HEK293 (cell line): ENCODE measurements at regions not wholly inside any gene's neighbourhood (a gene's known extent, or its start where the extent isn't known, plus 50 kb on each side); places are given as distances from the start of the nearest gene placed in this dataset.

ENCODE experiments used
- CTCF ChIA-PET: fragments of 350-600 bp; formaldehyde crosslinking; extraction: SDS; loops from one replicate; lab custom pipeline; 2021; ENCODE audit warnings: antibody characterized with exemption; lab: Yijun Ruan, JAX
- POLR2A ChIA-PET: fragments of 300-600 bp; formaldehyde crosslinking; extraction: SDS; loops from one replicate; lab custom pipeline; 2020; ENCODE audit warnings: antibody characterized with exemption, inconsistent platforms; lab: Yijun Ruan, JAX
- H3K27ac ChIP-seq: fragments of 200-500 bp; sonication (Bioruptor generic); 2 replicates; pipeline ENCODE4 v1.5.1; 2014; ENCODE audit warnings: low read depth, low read length, control low read depth, inconsistent platforms; ENCODE audit errors: extremely low read depth
- H3K36me3 ChIP-seq, 2 experiments: fragments of 200-500 bp in 1 of 2; sonication (Bioruptor generic) in 1 of 2; 1 replicate in 1 of 2; 2 replicates in 1 of 2; pipeline ENCODE4 v1.5.1; 2014 to 2017; ENCODE audit warnings: inconsistent platforms in 2 of 2, low read length in 2 of 2; ENCODE audit not compliant: control insufficient read depth in 2 of 2, insufficient read depth in 1 of 2
- H3K4me1 ChIP-seq: fragments of 200-500 bp; sonication (Bioruptor generic); 2 replicates; pipeline ENCODE4 v1.5.1; 2014; ENCODE audit warnings: mild to moderate bottlenecking, low read length, inconsistent platforms; ENCODE audit not compliant: control insufficient read depth, insufficient read depth
- H3K4me3 ChIP-seq: 2 replicates; pipeline ENCODE4 v1.5.1; 2011; ENCODE audit warnings: low read depth, mild to moderate bottlenecking, control low read depth, low read length, moderate library complexity
- H3K9me3 ChIP-seq: fragments of 200-500 bp; sonication (Bioruptor generic); 2 replicates; pipeline ENCODE4 v1.5.1; 2014; ENCODE audit warnings: low read depth, low read length, inconsistent platforms; ENCODE audit not compliant: control insufficient read depth, insufficient read depth
- EGR2 ChIP-seq: fragments of 450-650 bp; formaldehyde crosslinking; IDR thresholded peaks from 2 replicates; pipeline ENCODE4 v1.5.1; 2016; ENCODE audit warnings: low read depth, missing biosample characterization, missing genetic modification characterization
- KLF1 ChIP-seq: fragments of 450-650 bp; formaldehyde crosslinking; IDR thresholded peaks from 2 replicates; pipeline ENCODE4 v1.5.1; 2016; ENCODE audit warnings: missing biosample characterization, missing genetic modification characterization
- KLF9 ChIP-seq: fragments of 450-650 bp; formaldehyde crosslinking; IDR thresholded peaks from 2 replicates; pipeline ENCODE4 v1.5.1; 2016; ENCODE audit warnings: missing biosample characterization, missing genetic modification characterization, low read depth
- SETDB1 ChIP-seq: IDR thresholded peaks from one replicate; pipeline ENCODE4 v1.6.1; 2017; ENCODE audit warnings: mild to moderate bottlenecking, low read length, moderate library complexity, mixed read lengths; ENCODE audit not compliant: insufficient read length
- SP3 ChIP-seq: fragments of 450-650 bp; formaldehyde crosslinking; IDR thresholded peaks from 2 replicates; pipeline ENCODE4 v1.5.1; 2016; ENCODE audit warnings: missing biosample characterization, missing genetic modification characterization
- TRIM28 ChIP-seq: IDR thresholded peaks from 2 replicates; pipeline ENCODE4 v1.6.1; 2011; ENCODE audit warnings: low read length, control low read depth, borderline replicate concordance
- ZBTB1 ChIP-seq: fragments of 450-650 bp; formaldehyde crosslinking; IDR thresholded peaks from 2 replicates; pipeline ENCODE4 v1.5.1; 2016; ENCODE audit warnings: missing biosample characterization, missing genetic modification characterization
- ZFHX2 ChIP-seq: fragments of 450-650 bp; formaldehyde crosslinking; conservative IDR thresholded peaks from 2 replicates; pipeline ENCODE4 v1.5.1; 2016; ENCODE audit warnings: missing biosample characterization, missing genetic modification characterization
- ZIC2 ChIP-seq: fragments of 450-650 bp; formaldehyde crosslinking; IDR thresholded peaks from 2 replicates; pipeline ENCODE4 v1.5.1; 2016; ENCODE audit warnings: missing biosample characterization, missing genetic modification characterization
- ZNF112 ChIP-seq: fragments of 450-650 bp; formaldehyde crosslinking; IDR thresholded peaks from 2 replicates; pipeline ENCODE4 v1.5.0; 2017; ENCODE audit warnings: missing biosample characterization, missing genetic modification characterization
- ZNF121 ChIP-seq: fragments of 450-650 bp; formaldehyde crosslinking; IDR thresholded peaks from 2 replicates; pipeline ENCODE4 v1.5.1; 2016; ENCODE audit warnings: missing biosample characterization, missing genetic modification characterization
- ZNF132 ChIP-seq: fragments of 450-650 bp; formaldehyde crosslinking; IDR thresholded peaks from 2 replicates; pipeline ENCODE4 v1.5.1; 2017; ENCODE audit warnings: missing biosample characterization, missing genetic modification characterization, borderline replicate concordance
- ZNF133 ChIP-seq: fragments of 450-650 bp; formaldehyde crosslinking; IDR thresholded peaks from 2 replicates; pipeline ENCODE4 v1.5.1; 2016; ENCODE audit warnings: missing biosample characterization, missing genetic modification characterization
- ZNF148 ChIP-seq: fragments of 450-650 bp; formaldehyde crosslinking; IDR thresholded peaks from 2 replicates; pipeline ENCODE4 v1.5.0; 2017; ENCODE audit warnings: missing biosample characterization, missing genetic modification characterization, borderline replicate concordance
- ZNF184 ChIP-seq: fragments of 450-650 bp; IDR thresholded peaks from 2 replicates; pipeline ENCODE4 v1.5.1; 2018; ENCODE audit warnings: missing biosample characterization, mild to moderate bottlenecking, missing genetic modification characterization
- ZNF280C ChIP-seq: fragments of 450-650 bp; formaldehyde crosslinking; IDR thresholded peaks from 2 replicates; pipeline ENCODE4 v1.5.1; 2016; ENCODE audit warnings: missing biosample characterization, missing genetic modification characterization
- ZNF341 ChIP-seq: fragments of 450-650 bp; formaldehyde crosslinking; IDR thresholded peaks from 2 replicates; pipeline ENCODE4; 2016; ENCODE audit warnings: low read depth, missing biosample characterization, missing genetic modification characterization
- ZNF37A ChIP-seq: fragments of 450-650 bp; IDR thresholded peaks from 2 replicates; pipeline ENCODE4 v1.5.1; 2018; ENCODE audit warnings: missing biosample characterization, missing genetic modification characterization
- ZNF394 ChIP-seq: fragments of 450-650 bp; formaldehyde crosslinking; IDR thresholded peaks from 2 replicates; pipeline ENCODE4 v1.5.1; 2016; ENCODE audit warnings: missing biosample characterization, missing genetic modification characterization, mild to moderate bottlenecking, moderate library complexity, borderline replicate concordance
- ZNF398 ChIP-seq: fragments of 450-650 bp; formaldehyde crosslinking; IDR thresholded peaks from 2 replicates; pipeline ENCODE4 v1.5.1; 2017; ENCODE audit warnings: missing biosample characterization, missing genetic modification characterization
- ZNF473 ChIP-seq: fragments of 450-650 bp; formaldehyde crosslinking; IDR thresholded peaks from 2 replicates; pipeline ENCODE4 v1.5.1; 2017; ENCODE audit warnings: missing biosample characterization, missing genetic modification characterization
- ZNF501 ChIP-seq: fragments of 450-650 bp; formaldehyde crosslinking; IDR thresholded peaks from 2 replicates; pipeline ENCODE4 v1.5.1; 2016; ENCODE audit warnings: missing biosample characterization, missing genetic modification characterization
- ZNF560 ChIP-seq: fragments of 450-650 bp; formaldehyde crosslinking; IDR thresholded peaks from 2 replicates; pipeline ENCODE4 v1.5.1; 2017; ENCODE audit warnings: missing biosample characterization, missing genetic modification characterization, borderline replicate concordance
- ZNF600 ChIP-seq: fragments of 450-650 bp; formaldehyde crosslinking; IDR thresholded peaks from 2 replicates; pipeline ENCODE4 v1.5.1; 2016; ENCODE audit warnings: missing biosample characterization, missing genetic modification characterization
- ZNF626 ChIP-seq: fragments of 450-650 bp; sonication (Bioruptor Pico); formaldehyde crosslinking; IDR thresholded peaks from 2 replicates; pipeline ENCODE4 v1.5.1; 2018; ENCODE audit warnings: missing biosample characterization, missing genetic modification characterization, inconsistent platforms
- ZNF660 ChIP-seq: fragments of 450-650 bp; IDR thresholded peaks from 2 replicates; pipeline ENCODE4 v1.5.1; 2018; ENCODE audit warnings: missing biosample characterization, mild to moderate bottlenecking, missing genetic modification characterization
- ZNF76 ChIP-seq: fragments of 450-650 bp; formaldehyde crosslinking; IDR thresholded peaks from 2 replicates; pipeline ENCODE4; 2016; ENCODE audit warnings: low read depth, missing biosample characterization, missing genetic modification characterization, borderline replicate concordance
- ZNF837 ChIP-seq: fragments of 450-650 bp; formaldehyde crosslinking; IDR thresholded peaks from 2 replicates; pipeline ENCODE4 v1.5.1; 2016; ENCODE audit warnings: missing biosample characterization, missing genetic modification characterization
- ZSCAN30 ChIP-seq: fragments of 450-650 bp; IDR thresholded peaks from 2 replicates; pipeline ENCODE4 v1.5.1; 2018; ENCODE audit warnings: missing biosample characterization, mild to moderate bottlenecking, missing genetic modification characterization, moderate library complexity

- POLR2A ChIA-PET: no interaction called here
- Histone ChIP-seq H3K9me3 (no peaks in the 10 kb centered on the region), H3K4me1 (no peaks in the 10 kb centered on the region), H3K36me3 (no peaks in the 10 kb centered on the region), H3K27ac (no peak overlapping the region), H3K4me3 (no peak overlapping the region)
- CTCF ChIA-PET: interaction anchor here (0.6 kb wide), 1 partner anchor 249 kb away, joined by 3 read pairs; no protein-coding TSS in a partner anchor
- TF ChIP-seq ZNF148: no peak
- no peak for TF ChIP-seq ZNF394 (tag by site-specific recombination)
- TF ChIP-seq ZNF501 (tag by site-specific recombination): no peak
- no peak for TF ChIP-seq SETDB1
- no peak for TF ChIP-seq EGR2 (tag by site-specific recombination)
- TF ChIP-seq ZNF132: no peak
- no peak for TF ChIP-seq ZNF76 (tag by site-specific recombination)
- no peak for TF ChIP-seq ZNF837 (tag by site-specific recombination)
- no peak for TF ChIP-seq ZNF600 (tag by site-specific recombination)
- no peak for TF ChIP-seq ZNF626 (tag by site-specific recombination)
- TF ChIP-seq ZNF660 (tag by site-specific recombination): no peak
- no peak for TF ChIP-seq ZNF121 (tag by site-specific recombination)
- TF ChIP-seq ZBTB1 (tag by site-specific recombination): no peak
- TF ChIP-seq ZNF133 (tag by site-specific recombination): no peak
- no peak for TF ChIP-seq ZIC2 (tag by site-specific recombination)
- no peak for TF ChIP-seq KLF9 (tag by site-specific recombination)
- TF ChIP-seq SP3 (tag by site-specific recombination): no peak
Measured at GRCh38 chr11:24206511-24206910, 290.3 kb upstream of the LUZP2 start.

GRCh38 chr11:24216488-24216887, 280.4 kb upstream of the LUZP2 start:
- POLR2A ChIA-PET: no interaction called here
- Histone ChIP-seq H3K27ac (no peak overlapping the region), H3K9me3 (no peaks in the 10 kb centered on the region), H3K4me1 (no peaks in the 10 kb centered on the region), H3K4me3 (no peak overlapping the region), H3K36me3 (no peaks in the 10 kb centered on the region)
- CTCF ChIA-PET: no interaction called here
- no peak for TF ChIP-seq ZNF473 (tag by site-specific recombination)
- TF ChIP-seq ZNF184: no peak
- no peak for TF ChIP-seq ZNF112 (tag by site-specific recombination)
- TF ChIP-seq ZNF37A: no peak
- TF ChIP-seq ZNF398 (tag by site-specific recombination): no peak
- TF ChIP-seq KLF1 (tag by site-specific recombination): no peak
- no peak for TF ChIP-seq ZNF148
- no peak for TF ChIP-seq ZNF560
- no peak for TF ChIP-seq ZSCAN30 (tag by site-specific recombination)
- no peak for TF ChIP-seq ZNF280C (tag by site-specific recombination)
- TF ChIP-seq ZFHX2: no peak
- no peak for TF ChIP-seq TRIM28
- no peak for TF ChIP-seq ZNF341
- TF ChIP-seq ZNF133 (tag by site-specific recombination): no peak
